Upper lobe of left lung (tissue), 6 donors: ENCODE measurements at regions not wholly inside any gene's neighbourhood (a gene's known extent, or its start where the extent isn't known, plus 50 kb on each side); places are given as distances from the start of the nearest gene placed in this dataset.
A peak's percentile ranks its signal among the peaks of the same experiment; 100 is the strongest.

ENCODE experiments used
- ATAC-seq, 2 donors: fragments of 200-7000 bp; cut with Tn5 transposase; one replicate each; pipeline ENCODE4 v1.9.1; 2022; ENCODE audit warnings: mild to moderate bottlenecking in 2 of 2, moderate library complexity in 2 of 2; ENCODE audit not compliant: low FRiP score in 2 of 2
- DNase-seq, 2 donors: peaks; one replicate each; pipeline ENCODE4 v3.0.0-alpha.2; 2019 to 2020
- H3K27ac ChIP-seq, 4 donors: fragments of 200-600 bp; sonication (generic); one replicate each; pipeline ENCODE4 v1.5.1; 2016 to 2019
- H3K27me3 ChIP-seq, 4 donors: fragments of 200-600 bp; sonication (generic); one replicate each; pipeline ENCODE4 v1.5.1; 2017 to 2019
- H3K36me3 ChIP-seq, 4 donors: fragments of 200-600 bp; sonication (generic); one replicate each; pipeline ENCODE4 v1.5.1; 2016 to 2019
- H3K4me1 ChIP-seq, 4 donors: fragments of 200-600 bp; sonication (generic); one replicate each; pipeline ENCODE4 v1.5.1; 2018 to 2019
- H3K4me3 ChIP-seq, 4 donors: fragments of 200-600 bp; sonication (generic); one replicate each; pipeline ENCODE4 v1.5.1; 2017 to 2019; ENCODE audit warnings: mild to moderate bottlenecking in 2 of 4, moderate library complexity in 1 of 4
- H3K9me3 ChIP-seq, 4 donors: fragments of 200-600 bp; sonication (generic); one replicate each; pipeline ENCODE4 v1.5.1; 2018 to 2019
- EP300 ChIP-seq, 4 donors: sonication (generic); formaldehyde crosslinking; IDR thresholded peaks; one replicate each; pipeline ENCODE4 v1.5.1; 2017; ENCODE audit warnings: antibody characterized with exemption in 4 of 4, control low read depth in 2 of 4
- POLR2A ChIP-seq, 4 donors: fragments of 450-650 bp; IDR thresholded peaks; one replicate each; pipeline ENCODE4 v1.5.1; 2016 to 2017; ENCODE audit warnings: antibody characterized with exemption in 4 of 4, mild to moderate bottlenecking in 2 of 4
- POLR2AphosphoS5 ChIP-seq, 2 donors: sonication (generic); formaldehyde crosslinking; IDR thresholded peaks; one replicate each; pipeline ENCODE4 v1.5.1; 2017; ENCODE audit warnings: antibody characterized with exemption in 2 of 2
- WGBS, 2 donors: methylation state at CpG; one replicate each; pipeline ENCODE4 v1.1.5; 2017 to 2018; 5-methylcytosine and 5-hydroxymethylcytosine counted together
- TF ChIP-seq, protein P1 (sequence below), 6 experiments: fragments of 450-650 bp in 4 of 6; fragments of 200-600 bp in 2 of 6; sonication (generic) in 2 of 6; IDR thresholded peaks; one replicate each; pipeline ENCODE4 v1.5.1; 2016 to 2019; ENCODE audit warnings: antibody characterized with exemption in 6 of 6
- donor health status: DM: no; HTN: no; CAD: no; lungs with moderate emphysema.
- donor health status: DM: no; HTN: yes; CAD: no; lungs with severe emphysema.

DNA sequence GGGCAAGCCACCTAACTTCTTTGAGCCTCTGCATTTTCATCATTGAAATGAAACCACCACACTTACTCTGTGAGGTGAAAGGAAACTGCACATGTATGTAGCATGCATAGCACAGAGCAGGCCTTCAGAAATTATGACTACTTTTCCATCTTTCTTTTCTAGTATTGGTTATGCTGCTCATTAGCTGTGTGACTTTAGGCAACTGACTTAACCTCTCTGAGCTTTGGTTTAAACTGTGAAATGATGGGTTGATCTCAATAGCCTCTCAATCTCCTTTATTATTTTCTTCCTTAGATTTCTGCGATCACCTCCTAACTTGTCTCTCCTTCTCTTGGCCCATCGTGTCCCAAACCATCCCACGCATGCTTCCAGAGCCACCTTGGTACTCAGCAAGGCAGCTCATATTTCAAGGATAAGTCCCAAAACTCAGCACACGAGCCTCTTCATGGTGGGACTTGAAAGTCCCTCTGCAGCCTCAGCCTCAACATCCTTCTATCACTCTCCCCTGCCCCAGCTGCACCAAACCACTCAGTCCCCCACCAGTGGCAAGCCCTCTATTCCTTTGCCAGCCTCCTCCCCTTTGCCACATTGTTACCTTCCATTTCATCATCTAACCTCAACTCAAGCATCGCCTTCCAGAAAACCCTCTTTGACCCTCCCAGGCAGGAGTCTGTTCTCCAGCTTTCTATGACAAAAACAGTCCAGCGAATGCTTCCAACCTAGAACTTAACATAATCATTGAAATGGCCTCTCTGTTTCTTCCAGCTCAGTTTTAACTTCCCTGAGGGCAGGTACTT is 60.3 kb upstream of the DNAH5 start:
- ATAC-seq, result no peak
- Histone ChIP-seq H3K9me3 (peaks cover 0 to 6% (median 0%) of the 10 kb centered on the region in 4 donors), H3K4me3 (no peak overlapping the region), H3K4me1 (peaks cover 0 to 43% (median 19%) of the 10 kb centered on the region in 4 donors), H3K27me3 (no peaks in the 10 kb centered on the region), H3K27ac (peak overlapping the region in 2 of 4 donors; percentile 48 to 60), H3K36me3 (no peaks in the 10 kb centered on the region)
- TF ChIP-seq, protein P1, sequence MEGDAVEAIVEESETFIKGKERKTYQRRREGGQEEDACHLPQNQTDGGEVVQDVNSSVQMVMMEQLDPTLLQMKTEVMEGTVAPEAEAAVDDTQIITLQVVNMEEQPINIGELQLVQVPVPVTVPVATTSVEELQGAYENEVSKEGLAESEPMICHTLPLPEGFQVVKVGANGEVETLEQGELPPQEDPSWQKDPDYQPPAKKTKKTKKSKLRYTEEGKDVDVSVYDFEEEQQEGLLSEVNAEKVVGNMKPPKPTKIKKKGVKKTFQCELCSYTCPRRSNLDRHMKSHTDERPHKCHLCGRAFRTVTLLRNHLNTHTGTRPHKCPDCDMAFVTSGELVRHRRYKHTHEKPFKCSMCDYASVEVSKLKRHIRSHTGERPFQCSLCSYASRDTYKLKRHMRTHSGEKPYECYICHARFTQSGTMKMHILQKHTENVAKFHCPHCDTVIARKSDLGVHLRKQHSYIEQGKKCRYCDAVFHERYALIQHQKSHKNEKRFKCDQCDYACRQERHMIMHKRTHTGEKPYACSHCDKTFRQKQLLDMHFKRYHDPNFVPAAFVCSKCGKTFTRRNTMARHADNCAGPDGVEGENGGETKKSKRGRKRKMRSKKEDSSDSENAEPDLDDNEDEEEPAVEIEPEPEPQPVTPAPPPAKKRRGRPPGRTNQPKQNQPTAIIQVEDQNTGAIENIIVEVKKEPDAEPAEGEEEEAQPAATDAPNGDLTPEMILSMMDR (IDR thresholded peaks at IDR 0.05), result no peak
- TF ChIP-seq POLR2A (IDR thresholded peaks at IDR 0.05) (no peak), POLR2AphosphoS5 (IDR thresholded peaks at IDR 0.05) (no peak), EP300 (IDR thresholded peaks at IDR 0.05) (peak in 2 of 4 donors; percentile 6 to 24)
- 78 to 84% methylated on average over 6 of the region's 6 CpGs for WGBS, 2 donors
- peak in 1 of 2 donors; percentile 44 for DNase-seq

DNA sequence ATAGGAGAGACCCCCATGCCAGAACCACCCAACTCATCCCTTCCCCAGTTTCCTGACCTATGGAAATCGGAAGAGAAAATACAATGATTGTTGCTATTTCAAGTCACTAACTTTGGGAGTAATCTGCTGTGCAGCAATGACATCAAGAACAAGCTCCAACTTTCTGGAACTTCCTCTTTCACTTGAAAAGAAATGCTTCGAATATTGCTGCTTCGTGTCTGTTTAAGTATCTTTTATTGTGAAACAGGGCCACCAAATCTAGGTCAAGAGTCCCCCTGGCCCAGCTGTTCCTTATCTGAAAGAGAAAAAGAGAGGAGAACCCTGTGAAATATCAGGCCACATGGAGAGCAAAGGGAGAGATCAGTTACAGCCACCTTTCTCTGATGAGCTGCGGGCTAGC is 59.4 kb upstream of the DNAH5 start:
- 49 to 54% methylated on average over 4 of the region's 4 CpGs for WGBS, 2 donors
- no peak for TF ChIP-seq POLR2A (IDR thresholded peaks at IDR 0.05)
- TF ChIP-seq EP300 (IDR thresholded peaks at IDR 0.05), result no peak
- no peak for TF ChIP-seq POLR2AphosphoS5 (IDR thresholded peaks at IDR 0.05)
- TF ChIP-seq, protein P1 (IDR thresholded peaks at IDR 0.05), result no peak
- Histone ChIP-seq H3K27ac (peak overlapping the region in 3 of 4 donors; percentile 35 to 60 (median 48)), H3K4me3 (no peak overlapping the region), H3K27me3 (no peaks in the 10 kb centered on the region), H3K4me1 (peaks cover 0 to 37% (median 16%) of the 10 kb centered on the region in 4 donors), H3K36me3 (no peaks in the 10 kb centered on the region), H3K9me3 (peaks cover 0 to 6% (median 0%) of the 10 kb centered on the region in 4 donors)
- DNase-seq, result peak in 1 of 2 donors; percentile 46
- no peak for ATAC-seq

DNA sequence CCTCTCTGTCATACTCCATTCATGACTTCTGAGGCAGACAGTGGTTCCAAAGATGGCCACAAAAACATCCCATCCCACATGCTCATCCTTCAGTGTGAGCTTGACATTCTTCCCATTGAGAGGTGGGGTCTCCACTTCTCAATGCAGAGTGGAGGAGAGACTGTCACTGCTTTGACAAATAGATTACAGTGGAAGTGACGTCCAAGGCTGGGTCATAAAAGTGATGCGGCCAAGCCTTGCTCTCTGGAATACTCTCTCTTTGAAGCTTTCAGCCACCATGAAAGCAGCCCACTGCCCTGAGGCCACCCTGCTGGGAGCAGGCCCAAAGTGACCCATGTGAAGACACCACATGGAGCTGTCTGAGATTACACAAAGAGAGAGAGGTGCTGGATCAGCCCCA is 59.0 kb upstream of the DNAH5 start:
- Histone ChIP-seq H3K36me3 (no peaks in the 10 kb centered on the region), H3K4me3 (no peak overlapping the region), H3K27me3 (no peaks in the 10 kb centered on the region), H3K27ac (peak overlapping the region in 3 of 4 donors; percentile 35 to 60 (median 48)), H3K9me3 (peaks cover 0 to 6% (median 0%) of the 10 kb centered on the region in 4 donors), H3K4me1 (peaks cover 0 to 35% (median 14%) of the 10 kb centered on the region in 4 donors)
- 78 to 80% methylated on average over 2 of the region's 2 CpGs for WGBS, 2 donors
- ATAC-seq (no peak), DNase-seq (no peak)
- no peak for TF ChIP-seq POLR2AphosphoS5 (IDR thresholded peaks at IDR 0.05)
- no peak for TF ChIP-seq POLR2A (IDR thresholded peaks at IDR 0.05)
- TF ChIP-seq EP300 (IDR thresholded peaks at IDR 0.05), result no peak
- TF ChIP-seq, protein P1 (IDR thresholded peaks at IDR 0.05), result no peak

DNA sequence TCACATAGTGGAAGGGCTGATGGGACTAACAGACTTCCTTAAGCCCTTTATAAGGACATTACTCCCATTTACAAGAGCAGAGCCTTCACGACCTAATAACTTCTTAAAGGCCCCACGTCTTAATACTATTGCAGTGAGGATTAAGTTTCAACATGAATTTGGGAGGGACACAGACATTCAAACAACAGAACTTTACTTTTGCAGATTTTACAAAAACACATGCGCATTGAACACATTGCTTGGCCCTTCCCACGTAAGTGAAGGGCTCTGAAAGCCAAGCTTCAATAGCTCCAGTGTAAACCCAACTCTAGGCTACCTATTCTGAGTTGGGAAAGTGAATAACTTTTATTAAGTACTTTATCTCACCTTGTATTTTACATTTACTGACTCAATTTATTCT is 53.8 kb upstream of the DNAH5 start:
- Histone ChIP-seq H3K27ac (no peak overlapping the region), H3K4me3 (no peak overlapping the region), H3K4me1 (no peaks in the 10 kb centered on the region), H3K27me3 (no peaks in the 10 kb centered on the region), H3K9me3 (peaks cover 0 to 9% (median 4%) of the 10 kb centered on the region in 4 donors), H3K36me3 (no peaks in the 10 kb centered on the region)
- TF ChIP-seq EP300 (IDR thresholded peaks at IDR 0.05), result no peak
- no peak for TF ChIP-seq POLR2A (IDR thresholded peaks at IDR 0.05)
- TF ChIP-seq, protein P1 (IDR thresholded peaks at IDR 0.05), result no peak
- no peak for TF ChIP-seq POLR2AphosphoS5 (IDR thresholded peaks at IDR 0.05)
- DNase-seq (no peak), ATAC-seq (no peak)
- 60 to 80% methylated on average over 4 of the region's 4 CpGs for WGBS, 2 donors
